WERI-Rb-1 (cell line): ENCODE measurements at regions not wholly inside any gene's neighbourhood (a gene's known extent, or its start where the extent isn't known, plus 50 kb on each side); places are given as distances from the start of the nearest gene placed in this dataset.
A peak's percentile ranks its signal among the peaks of the same experiment; 100 is the strongest.

Experiments
- DNase-seq: peaks from one replicate; pipeline ENCODE4 v3.0.0-alpha.2; 2020
- H3K27ac ChIP-seq: fragments of 250-450 bp; sonication (Bioruptor Pico); 2 replicates; pipeline ENCODE4 v1.5.1; 2020; ENCODE audit warnings: mild to moderate bottlenecking, moderate library complexity
- H3K27me3 ChIP-seq: fragments of 250-450 bp; sonication (Bioruptor Pico); 2 replicates; pipeline ENCODE4 v1.5.1; 2021; ENCODE audit warnings: mild to moderate bottlenecking, low read depth, moderate library complexity; ENCODE audit not compliant: insufficient read depth, severe bottlenecking
- H3K36me3 ChIP-seq: fragments of 250-450 bp; sonication (Bioruptor Pico); 2 replicates; pipeline ENCODE4 v1.5.1; 2020; ENCODE audit warnings: mild to moderate bottlenecking, moderate library complexity
- H3K4me3 ChIP-seq: 2 replicates; pipeline ENCODE4 v1.5.1; 2011; ENCODE audit warnings: low read depth, mild to moderate bottlenecking, control low read depth, low read length
- H3K9me3 ChIP-seq: fragments of 250-450 bp; sonication (Bioruptor Pico); 2 replicates; pipeline ENCODE4 v1.5.1; 2021; ENCODE audit warnings: mild to moderate bottlenecking, moderate library complexity; ENCODE audit not compliant: severe bottlenecking
- TF ChIP-seq, protein P1 (sequence below): IDR thresholded peaks from 2 replicates; pipeline ENCODE4 v1.5.1; 2011; ENCODE audit warnings: low read depth, mild to moderate bottlenecking, control low read depth, inconsistent platforms, low read length

DNA sequence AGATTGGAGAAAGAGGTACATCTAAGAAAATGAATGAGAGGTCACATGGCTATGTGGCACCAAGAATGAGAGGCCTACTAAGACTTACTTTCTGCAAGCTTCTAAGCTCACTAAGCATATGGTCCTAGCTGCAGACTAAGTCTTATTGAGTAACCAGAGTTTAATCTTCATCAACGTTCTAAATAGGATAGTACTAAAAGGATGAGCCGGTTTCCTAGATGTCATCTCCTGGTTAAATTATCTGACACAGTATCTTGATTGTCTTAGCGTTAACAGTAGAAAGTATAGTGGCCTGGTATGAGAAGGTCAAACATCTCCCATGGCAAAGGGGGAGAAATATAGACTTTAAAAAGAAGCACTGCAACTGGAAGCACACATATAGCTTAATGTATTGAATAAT, 448.1 kb downstream of the PDGFC start:
- Histone ChIP-seq H3K4me3 (no peak overlapping the region), H3K9me3 (no peaks in the 10 kb centered on the region), H3K27me3 (no peaks in the 10 kb centered on the region), H3K27ac (peak overlapping the region; percentile 44), H3K36me3 (no peaks in the 10 kb centered on the region)
- peak; percentile 41 for DNase-seq
- TF ChIP-seq, protein P1, sequence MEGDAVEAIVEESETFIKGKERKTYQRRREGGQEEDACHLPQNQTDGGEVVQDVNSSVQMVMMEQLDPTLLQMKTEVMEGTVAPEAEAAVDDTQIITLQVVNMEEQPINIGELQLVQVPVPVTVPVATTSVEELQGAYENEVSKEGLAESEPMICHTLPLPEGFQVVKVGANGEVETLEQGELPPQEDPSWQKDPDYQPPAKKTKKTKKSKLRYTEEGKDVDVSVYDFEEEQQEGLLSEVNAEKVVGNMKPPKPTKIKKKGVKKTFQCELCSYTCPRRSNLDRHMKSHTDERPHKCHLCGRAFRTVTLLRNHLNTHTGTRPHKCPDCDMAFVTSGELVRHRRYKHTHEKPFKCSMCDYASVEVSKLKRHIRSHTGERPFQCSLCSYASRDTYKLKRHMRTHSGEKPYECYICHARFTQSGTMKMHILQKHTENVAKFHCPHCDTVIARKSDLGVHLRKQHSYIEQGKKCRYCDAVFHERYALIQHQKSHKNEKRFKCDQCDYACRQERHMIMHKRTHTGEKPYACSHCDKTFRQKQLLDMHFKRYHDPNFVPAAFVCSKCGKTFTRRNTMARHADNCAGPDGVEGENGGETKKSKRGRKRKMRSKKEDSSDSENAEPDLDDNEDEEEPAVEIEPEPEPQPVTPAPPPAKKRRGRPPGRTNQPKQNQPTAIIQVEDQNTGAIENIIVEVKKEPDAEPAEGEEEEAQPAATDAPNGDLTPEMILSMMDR = no peak

DNA sequence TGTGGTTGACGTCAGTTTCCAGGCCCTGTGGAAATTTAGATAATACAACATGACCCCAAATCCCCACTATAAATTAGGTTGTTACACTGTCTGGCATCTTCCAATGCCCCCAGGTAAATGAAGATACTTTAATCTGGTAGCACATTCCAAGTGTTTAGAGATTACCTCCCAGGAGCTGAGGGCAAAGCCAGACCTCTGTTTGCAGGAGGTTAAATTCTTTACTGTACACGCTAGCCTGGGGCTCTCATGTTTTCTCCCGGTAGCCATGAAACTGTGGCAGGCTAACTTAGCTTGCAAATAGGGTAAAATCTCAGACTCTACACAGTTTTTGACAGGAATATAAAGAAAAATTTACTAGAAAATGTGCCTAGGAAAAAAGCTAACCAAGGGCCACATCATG, 450.0 kb downstream of the PDGFC start:
- Histone ChIP-seq H3K4me3 (no peak overlapping the region), H3K9me3 (no peaks in the 10 kb centered on the region), H3K27ac (no peak overlapping the region), H3K27me3 (no peaks in the 10 kb centered on the region), H3K36me3 (no peaks in the 10 kb centered on the region)
- DNase-seq = peak; percentile 32
- TF ChIP-seq, protein P1 = no peak

DNA sequence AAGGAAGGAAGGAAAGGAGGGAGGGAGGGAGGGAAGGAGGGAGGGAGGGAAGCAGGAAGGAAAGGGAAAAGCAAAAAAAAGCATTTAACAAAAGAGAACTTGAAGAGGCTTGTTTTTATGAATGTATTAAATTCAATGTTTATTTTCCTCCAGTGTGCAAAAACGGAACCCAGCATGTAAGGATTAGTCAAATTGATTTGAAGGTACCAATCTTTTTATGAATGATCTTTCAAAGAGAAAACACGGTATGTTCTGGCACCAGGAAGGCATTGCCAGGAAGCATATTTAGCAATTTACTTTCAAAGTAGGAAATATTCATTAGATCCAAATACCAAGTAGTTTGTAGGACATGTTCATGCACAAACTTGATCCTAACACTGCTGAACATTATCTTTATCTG, 453.6 kb downstream of the PDGFC start:
- H3K9me3 ChIP-seq = no peaks in the 10 kb centered on the region
- no peak for DNase-seq
- TF ChIP-seq, protein P1 = no peak
- no peak overlapping the region for H3K27ac ChIP-seq
- no peak overlapping the region for H3K4me3 ChIP-seq
- H3K36me3 ChIP-seq = no peaks in the 10 kb centered on the region
- H3K27me3 ChIP-seq = no peaks in the 10 kb centered on the region

DNA sequence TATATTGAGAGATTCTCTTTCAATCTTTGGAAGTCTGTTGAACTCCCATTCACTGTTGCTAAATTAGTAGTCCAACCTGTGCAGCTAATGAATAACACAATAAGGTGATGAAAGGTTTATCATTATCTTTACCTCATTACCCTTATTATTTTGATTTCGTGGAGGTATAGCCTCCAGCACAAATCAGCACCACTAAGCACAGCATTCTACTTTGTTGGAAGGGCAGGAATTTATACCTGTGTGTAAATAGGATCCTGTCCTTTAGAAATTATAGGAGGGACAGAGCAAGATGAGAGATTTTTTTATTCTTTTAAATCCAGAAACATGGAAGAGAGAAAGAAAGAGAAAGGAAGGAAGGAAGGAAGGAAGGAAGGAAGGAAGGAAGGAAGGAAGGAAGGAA, 454.1 kb downstream of the PDGFC start:
- Histone ChIP-seq H3K27me3 (no peaks in the 10 kb centered on the region), H3K36me3 (no peaks in the 10 kb centered on the region), H3K4me3 (no peak overlapping the region), H3K9me3 (no peaks in the 10 kb centered on the region), H3K27ac (no peak overlapping the region)
- no peak for DNase-seq
- TF ChIP-seq, protein P1 = no peak

DNA sequence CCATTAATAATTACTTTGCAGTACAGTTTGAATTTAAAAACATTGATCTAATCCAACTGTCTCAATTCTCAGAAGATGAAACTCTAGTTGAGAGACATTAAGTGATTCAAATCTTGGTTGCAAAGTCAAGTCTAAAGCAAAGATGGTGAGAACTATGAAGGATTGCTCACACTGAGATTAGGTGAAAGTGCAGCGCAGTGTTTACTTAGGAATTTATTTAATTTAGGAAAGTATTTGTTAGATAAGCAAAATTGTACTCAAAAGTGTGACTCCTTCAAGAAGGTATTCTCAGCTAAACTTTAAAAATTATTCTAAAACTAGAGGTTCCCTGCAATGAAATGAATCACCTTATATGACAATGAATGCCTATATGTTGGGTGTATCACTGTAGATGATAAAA, 454.9 kb downstream of the PDGFC start:
- no peak overlapping the region for H3K4me3 ChIP-seq
- TF ChIP-seq, protein P1 = no peak
- H3K27me3 ChIP-seq = no peaks in the 10 kb centered on the region
- no peak for DNase-seq
- no peaks in the 10 kb centered on the region for H3K9me3 ChIP-seq
- no peaks in the 10 kb centered on the region for H3K36me3 ChIP-seq
- no peak overlapping the region for H3K27ac ChIP-seq

DNA sequence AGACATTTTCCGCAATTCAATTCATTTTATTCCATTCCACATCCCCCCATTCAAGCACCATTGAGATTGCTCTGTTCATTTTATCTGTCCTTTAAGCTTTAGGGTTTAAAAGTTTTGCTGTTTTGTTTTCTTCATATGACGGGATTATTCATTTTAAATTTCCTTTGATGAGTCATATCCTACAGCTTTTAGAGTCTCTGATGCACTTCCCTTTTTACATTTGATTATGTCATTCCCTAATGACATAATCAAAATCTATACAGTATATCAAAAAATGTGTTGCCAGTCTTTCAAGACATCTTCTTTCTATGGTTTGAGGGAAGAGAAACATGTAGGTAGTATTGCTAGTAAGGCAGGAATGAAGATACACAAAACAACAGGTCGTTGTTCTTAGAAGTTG, 456.3 kb downstream of the PDGFC start:
- Histone ChIP-seq H3K27ac (no peak overlapping the region), H3K9me3 (no peaks in the 10 kb centered on the region), H3K36me3 (no peaks in the 10 kb centered on the region), H3K4me3 (no peak overlapping the region), H3K27me3 (no peaks in the 10 kb centered on the region)
- no peak for DNase-seq
- TF ChIP-seq, protein P1 = no peak
